Mucosa of gallbladder (tissue), 1 donor: ENCODE measurements at regions not wholly inside any gene's neighbourhood (a gene's known extent, or its start where the extent isn't known, plus 50 kb on each side); places are given as distances from the start of the nearest gene placed in this dataset.
"Not testable (repeated sequence)": the region's sequence is repeated elsewhere in the genome, so short reads cannot be mapped to it uniquely, and the experiment has no call there.

ENCODE experiments used
- DNase-seq: peaks from one replicate; pipeline ENCODE4 v3.0.0-alpha.2; 2020; ENCODE audit warnings: low spot score
- donor health status: DM: no; HTN: no; CAD: no.

GRCh38 chr6:97913721-97914120 is 630.7 kb upstream of the MMS22L start:
- no peak for DNase-seq

- DNase-seq, result no peak
These were observed 631.9 kb upstream of the MMS22L start for GRCh38 chr6:97914912-97915311.

GRCh38 chr6:97915537-97915936 is 632.5 kb upstream of the MMS22L start:
- no peak for DNase-seq

- DNase-seq, result no peak
These were observed 634.4 kb upstream of the MMS22L start for GRCh38 chr6:97917369-97917768.

- no peak for DNase-seq
These were observed 636.0 kb upstream of the MMS22L start for GRCh38 chr6:97919046-97919445.

GRCh38 chr6:97919631-97920030 is 636.6 kb upstream of the MMS22L start:
- no peak for DNase-seq

GRCh38 chr6:97923249-97923648 is 640.2 kb upstream of the MMS22L start:
- no peak for DNase-seq

- DNase-seq, result no peak
These were observed 642.5 kb upstream of the MMS22L start for GRCh38 chr6:97925504-97925903.

GRCh38 chr6:97939440-97940168 is 656.6 kb upstream of the MMS22L start:
- no peak for DNase-seq

- peak; percentile 86 for DNase-seq
These were observed 664.8 kb upstream of the MMS22L start for GRCh38 chr6:97947841-97948240.

GRCh38 chr6:97958134-97958533 is 675.1 kb upstream of the MMS22L start:
- no peak for DNase-seq

GRCh38 chr6:97963193-97963592 is 680.2 kb upstream of the MMS22L start:
- DNase-seq, result no peak

GRCh38 chr6:97969065-97969464 is 686.0 kb upstream of the MMS22L start:
- DNase-seq, result no peak

GRCh38 chr6:97977084-97977483 is 694.1 kb upstream of the MMS22L start:
- DNase-seq, result no peak

- DNase-seq, result no peak
These were observed 695.8 kb upstream of the MMS22L start for GRCh38 chr6:97978855-97979271.

GRCh38 chr6:97979285-97979684 is 696.3 kb upstream of the MMS22L start:
- not testable (repeated sequence) for DNase-seq

- DNase-seq, result no peak
These were observed 706.4 kb upstream of the MMS22L start for GRCh38 chr6:97989451-97989850.

- DNase-seq, result no peak
These were observed 712.1 kb upstream of the MMS22L start for GRCh38 chr6:97995158-97995557.

GRCh38 chr6:98002678-98003077 is 719.7 kb upstream of the MMS22L start:
- DNase-seq, result no peak

- DNase-seq, result no peak
These were observed 731.6 kb upstream of the MMS22L start for GRCh38 chr6:98014442-98015201.

GRCh38 chr6:98016565-98016964 is 733.5 kb upstream of the MMS22L start:
- DNase-seq, result no peak

GRCh38 chr6:98020222-98020621 is 737.2 kb upstream of the MMS22L start:
- no peak for DNase-seq

- DNase-seq, result no peak
These were observed 741.3 kb upstream of the MMS22L start for GRCh38 chr6:98024359-98024758.
